AG04449 (cell line): ENCODE measurements at regions not wholly inside any gene's neighbourhood (a gene's known extent, or its start where the extent isn't known, plus 50 kb on each side); places are given as distances from the start of the nearest gene placed in this dataset.

Experiments
- CTCF ChIA-PET: fragments of 350-600 bp; formaldehyde crosslinking; extraction: SDS; loops from one replicate; lab custom pipeline; 2021; ENCODE audit warnings: antibody characterized with exemption; lab: Yijun Ruan, JAX
- POLR2A ChIA-PET: fragments of 400-600, 350-600 bp; formaldehyde crosslinking; extraction: SDS; loops from one replicate; lab custom pipeline; 2020; ENCODE audit warnings: antibody characterized with exemption, inconsistent platforms; lab: Yijun Ruan, JAX
- DNase-seq: peaks from one replicate; pipeline ENCODE4 v3.0.0-alpha.2; 2010; ENCODE audit warnings: low read depth, low spot score
- H3K4me3 ChIP-seq: 2 replicates; pipeline ENCODE4 v1.5.1; 2011; ENCODE audit warnings: low read depth, mild to moderate bottlenecking, control low read depth, low read length
- TF ChIP-seq, protein P1 (sequence below): IDR thresholded peaks from one replicate; pipeline ENCODE4 v1.5.1; 2011; ENCODE audit warnings: mild to moderate bottlenecking, moderate library complexity, low read length, control low read depth, inconsistent platforms; ENCODE audit not compliant: insufficient read depth; ENCODE audit errors: missing control alignments

DNA sequence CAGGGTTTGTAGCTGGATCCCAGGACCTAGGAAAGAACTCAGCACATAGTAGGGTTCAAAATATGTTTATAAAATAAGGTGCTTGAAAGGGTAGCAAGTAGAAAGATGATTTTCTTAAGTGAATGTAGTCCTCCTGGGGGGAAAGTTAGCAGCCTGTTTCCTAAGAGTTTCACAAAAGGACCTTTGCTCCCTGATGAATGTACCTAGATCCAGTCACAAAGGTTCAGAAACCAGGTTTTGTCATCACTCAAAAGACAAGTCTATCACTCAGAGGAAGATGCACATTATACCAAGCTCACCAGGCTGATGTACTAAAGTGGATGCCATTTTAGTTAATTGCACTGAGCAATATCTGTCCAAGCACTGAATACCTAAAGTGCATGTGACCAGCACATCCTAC lies 378.2 kb downstream of the BCL11A start:
- ChIA-PET CTCF (no interaction called here), POLR2A (no interaction called here)
- DNase-seq = no peak
- no peak overlapping the region for H3K4me3 ChIP-seq
- TF ChIP-seq, protein P1, sequence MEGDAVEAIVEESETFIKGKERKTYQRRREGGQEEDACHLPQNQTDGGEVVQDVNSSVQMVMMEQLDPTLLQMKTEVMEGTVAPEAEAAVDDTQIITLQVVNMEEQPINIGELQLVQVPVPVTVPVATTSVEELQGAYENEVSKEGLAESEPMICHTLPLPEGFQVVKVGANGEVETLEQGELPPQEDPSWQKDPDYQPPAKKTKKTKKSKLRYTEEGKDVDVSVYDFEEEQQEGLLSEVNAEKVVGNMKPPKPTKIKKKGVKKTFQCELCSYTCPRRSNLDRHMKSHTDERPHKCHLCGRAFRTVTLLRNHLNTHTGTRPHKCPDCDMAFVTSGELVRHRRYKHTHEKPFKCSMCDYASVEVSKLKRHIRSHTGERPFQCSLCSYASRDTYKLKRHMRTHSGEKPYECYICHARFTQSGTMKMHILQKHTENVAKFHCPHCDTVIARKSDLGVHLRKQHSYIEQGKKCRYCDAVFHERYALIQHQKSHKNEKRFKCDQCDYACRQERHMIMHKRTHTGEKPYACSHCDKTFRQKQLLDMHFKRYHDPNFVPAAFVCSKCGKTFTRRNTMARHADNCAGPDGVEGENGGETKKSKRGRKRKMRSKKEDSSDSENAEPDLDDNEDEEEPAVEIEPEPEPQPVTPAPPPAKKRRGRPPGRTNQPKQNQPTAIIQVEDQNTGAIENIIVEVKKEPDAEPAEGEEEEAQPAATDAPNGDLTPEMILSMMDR = no peak

DNA sequence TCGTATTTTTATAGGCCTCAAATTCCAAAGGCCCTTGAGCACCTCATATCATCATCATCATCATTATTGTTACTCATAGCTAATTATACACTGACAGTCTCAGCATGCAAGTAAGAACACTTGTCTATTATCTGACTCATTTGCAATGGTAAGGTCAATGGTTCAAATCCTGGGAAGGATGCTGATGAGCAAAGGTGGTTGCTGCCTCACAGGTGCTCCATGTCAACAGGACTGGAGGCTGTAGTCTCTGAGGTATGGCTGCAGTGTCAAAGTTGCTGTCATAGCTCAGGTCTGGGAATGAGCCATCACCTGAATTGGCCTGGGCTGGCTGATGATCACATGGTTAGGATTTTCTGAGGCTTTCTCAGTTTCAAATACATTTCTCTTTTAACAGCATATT lies 379.3 kb downstream of the BCL11A start:
- POLR2A ChIA-PET = no interaction called here
- TF ChIP-seq, protein P1 = no peak
- no peak overlapping the region for H3K4me3 ChIP-seq
- CTCF ChIA-PET = no interaction called here
- DNase-seq = no peak

DNA sequence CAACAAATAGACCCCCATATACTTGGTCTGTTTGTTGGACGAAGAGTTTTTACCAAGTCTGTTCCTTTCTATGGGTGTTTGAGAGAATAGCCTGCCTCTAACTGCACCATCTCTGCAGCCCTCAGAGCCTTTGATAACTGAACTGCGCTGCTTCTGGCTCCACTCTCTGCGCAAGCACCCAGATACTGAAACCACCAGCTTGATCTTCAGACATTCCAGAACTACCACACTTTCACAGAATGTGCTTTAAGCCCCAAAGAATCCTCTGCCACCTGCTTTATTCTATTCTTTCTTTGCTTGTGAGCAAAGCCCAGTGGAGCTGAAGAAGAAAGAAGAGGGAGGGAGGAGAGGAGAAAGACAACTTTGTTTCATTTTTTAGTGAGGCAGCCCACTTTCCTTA lies 380.7 kb downstream of the BCL11A start:
- DNase-seq = no peak
- no peak overlapping the region for H3K4me3 ChIP-seq
- ChIA-PET CTCF (no interaction called here), POLR2A (no interaction called here)
- TF ChIP-seq, protein P1 = no peak

DNA sequence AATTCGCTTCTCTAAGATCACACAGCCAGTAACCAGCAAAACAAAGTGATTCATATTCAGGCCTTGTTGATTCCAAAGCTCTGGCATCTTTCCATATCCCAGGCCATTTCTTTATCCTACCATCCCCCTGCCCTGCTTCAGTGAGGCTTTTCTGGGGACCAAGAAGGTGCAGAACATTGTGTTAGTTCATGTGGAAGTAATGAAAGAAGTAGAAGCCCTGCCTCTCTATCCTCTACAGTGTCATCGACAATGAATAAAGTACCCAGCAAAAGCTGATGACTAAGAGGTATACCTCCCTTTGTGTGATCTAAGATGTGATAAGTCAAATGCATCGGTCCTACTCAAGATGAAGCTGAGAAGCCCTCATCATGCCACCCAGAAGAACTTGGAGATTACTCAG lies 383.2 kb downstream of the BCL11A start:
- TF ChIP-seq, protein P1 = no peak
- no peak for DNase-seq
- POLR2A ChIA-PET = no interaction called here
- CTCF ChIA-PET = no interaction called here
- no peak overlapping the region for H3K4me3 ChIP-seq

DNA sequence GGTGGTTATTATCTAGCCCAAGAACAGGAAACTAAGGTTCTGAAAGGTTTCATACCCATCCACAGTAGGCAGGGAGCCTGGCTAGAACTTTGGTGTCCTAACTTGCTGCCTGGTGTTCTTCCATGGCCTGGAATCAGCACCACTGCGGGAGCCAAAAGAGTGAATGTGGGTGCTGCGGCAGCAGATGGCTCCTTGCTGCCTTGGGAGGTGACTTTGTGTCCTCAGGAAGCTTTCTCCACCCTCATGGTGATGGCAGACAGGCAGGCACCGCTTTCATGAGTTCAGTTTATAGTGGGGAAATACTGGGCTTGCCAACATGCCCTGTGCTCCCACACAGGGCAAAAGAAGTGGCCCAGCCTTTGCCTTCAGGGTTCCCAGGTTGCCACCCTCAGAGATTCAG lies 385.2 kb downstream of the BCL11A start:
- POLR2A ChIA-PET = no interaction called here
- TF ChIP-seq, protein P1 = no peak
- no peak overlapping the region for H3K4me3 ChIP-seq
- CTCF ChIA-PET = no interaction called here
- DNase-seq = no peak

DNA sequence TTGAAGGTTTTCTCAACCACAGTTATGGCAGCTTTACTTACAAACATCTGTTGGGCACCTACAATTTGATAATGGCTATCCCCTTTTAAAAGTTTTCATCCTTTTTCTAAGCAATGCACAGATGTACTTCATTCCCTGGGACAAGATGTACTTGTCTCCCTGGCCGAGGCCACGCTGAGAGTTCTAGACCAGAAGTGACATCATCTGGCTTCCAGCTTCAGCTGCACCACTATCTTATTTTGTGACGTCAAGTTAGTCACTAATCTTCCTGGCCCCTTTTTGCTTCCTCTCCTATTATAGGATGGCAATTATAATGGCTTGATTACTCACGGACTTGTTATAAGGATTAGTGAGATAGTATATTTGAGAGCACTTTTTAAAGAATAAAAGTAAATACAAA lies 386.4 kb downstream of the BCL11A start:
- CTCF ChIA-PET = no interaction called here
- DNase-seq = no peak
- TF ChIP-seq, protein P1 = no peak
- POLR2A ChIA-PET = no interaction called here
- H3K4me3 ChIP-seq = no peak overlapping the region
